HG02763 (cell line): ENCODE measurements at regions not wholly inside any gene's neighbourhood (a gene's known extent, or its start where the extent isn't known, plus 50 kb on each side); places are given as distances from the start of the nearest gene placed in this dataset.
"Not testable (repeated sequence)": the region's sequence is repeated elsewhere in the genome, so short reads cannot be mapped to it uniquely, and the experiment has no call there.

Source experiments
- ATAC-seq: cut with Tn5 transposase; IDR thresholded peaks from one replicate; pipeline ENCODE4 v1.9.1; 2021; ENCODE audit warnings: mild to moderate bottlenecking, moderate library complexity; ENCODE audit not compliant: unreplicated experiment

DNA sequence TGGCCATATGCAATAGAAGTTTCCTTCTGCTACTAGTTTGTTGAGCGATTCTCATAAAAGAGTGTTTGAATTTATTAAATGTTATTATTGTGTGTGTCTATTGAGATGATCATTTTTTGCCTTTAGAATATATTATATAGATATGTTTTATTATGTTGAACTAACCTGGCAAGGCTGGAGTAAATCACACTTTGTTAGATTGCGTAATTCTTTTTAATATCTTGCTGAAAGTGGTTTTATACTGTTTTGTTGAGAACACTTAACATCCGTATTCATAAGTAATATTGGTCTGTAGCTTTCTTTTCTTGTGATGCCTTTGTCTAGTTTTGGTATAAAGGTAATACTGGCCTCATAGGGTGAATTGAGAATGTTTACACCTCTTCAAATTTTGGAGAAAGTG, 574.3 kb upstream of the PCDH20 start:
- no peak for ATAC-seq

GRCh38 chr13:61988810-61989209, 573.2 kb upstream of the PCDH20 start:
- no peak for ATAC-seq

DNA sequence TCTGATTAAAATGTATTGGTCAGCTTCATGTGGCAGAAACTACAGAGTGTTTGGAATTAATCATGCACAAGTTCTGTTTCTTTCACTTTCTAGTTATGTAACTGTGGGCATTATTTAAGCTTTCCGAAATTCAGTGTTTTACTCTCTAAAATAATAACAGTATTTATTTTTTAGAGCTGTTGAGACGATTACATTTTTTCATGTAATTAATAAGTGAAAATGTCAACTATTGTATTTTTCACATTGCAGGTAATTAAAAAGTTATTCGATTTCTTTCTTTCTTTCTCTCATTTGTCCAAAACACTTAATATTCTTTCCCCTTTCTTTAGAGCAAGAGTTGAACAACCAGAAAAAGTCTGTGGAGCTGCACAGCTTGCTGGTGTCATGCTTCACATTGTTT, 559.4 kb upstream of the PCDH20 start:
- ATAC-seq = no peak

DNA sequence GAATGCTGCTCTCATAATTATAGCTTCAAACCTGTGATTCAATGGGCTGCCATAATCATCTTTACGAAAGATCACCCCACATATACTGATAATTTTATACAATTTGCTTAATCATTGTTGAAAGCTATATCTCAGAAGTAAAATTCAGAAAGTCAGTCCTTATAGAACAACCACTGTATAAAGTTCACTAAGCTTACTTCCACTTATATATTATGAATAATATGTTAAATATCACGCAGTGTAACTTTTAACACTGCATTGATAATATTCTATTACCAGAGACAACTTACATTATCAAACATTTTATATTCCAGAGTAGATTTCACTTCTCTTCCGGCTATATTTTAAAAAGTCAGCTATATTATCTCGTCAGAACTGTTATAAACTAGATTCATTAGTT, 550.1 kb upstream of the PCDH20 start:
- no peak for ATAC-seq

- ATAC-seq = no peak
These were observed 545.3 kb upstream of the PCDH20 start for GRCh38 chr13:61960981-61961380.

DNA sequence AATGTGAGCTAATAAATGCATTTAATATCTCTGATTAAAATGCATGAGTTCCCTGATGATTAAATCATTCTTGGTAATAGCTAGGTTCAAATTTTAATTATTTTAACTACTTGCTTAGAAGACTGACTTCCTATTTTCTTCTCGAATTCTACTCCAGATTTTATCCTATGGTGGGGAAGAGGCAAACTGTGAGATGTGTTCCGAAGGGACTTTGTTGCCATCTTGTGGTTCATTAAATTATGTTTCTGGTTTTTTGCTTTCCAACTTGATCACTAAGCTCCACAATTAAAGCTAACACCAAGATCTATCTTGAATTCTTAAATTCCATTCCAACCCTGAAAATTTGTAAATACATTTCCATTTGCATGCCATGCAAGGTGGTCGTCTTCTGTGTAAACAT, 538.4 kb upstream of the PCDH20 start:
- ATAC-seq = no peak

DNA sequence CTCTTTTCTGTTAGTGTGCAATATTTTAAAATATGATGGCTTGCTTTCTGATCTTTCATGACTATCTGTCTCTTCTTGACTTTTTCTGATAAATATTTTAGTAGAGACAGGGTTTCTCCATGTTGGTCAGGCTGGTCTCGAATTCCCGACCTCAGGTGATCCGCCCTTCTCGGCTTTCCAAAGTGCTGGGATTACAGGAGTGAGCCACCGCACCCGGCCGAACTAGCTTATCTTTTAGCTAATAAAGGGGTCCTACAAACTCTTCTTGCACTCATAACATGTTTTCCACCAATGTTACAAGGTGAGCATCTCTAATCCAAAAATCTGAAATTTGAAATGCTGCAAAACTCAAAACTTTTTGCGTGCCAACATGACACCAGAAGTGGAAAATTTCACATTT, 535.2 kb upstream of the PCDH20 start:
- ATAC-seq = no peak

GRCh38 chr13:61944329-61944929, 528.8 kb upstream of the PCDH20 start:
- ATAC-seq = no peak

DNA sequence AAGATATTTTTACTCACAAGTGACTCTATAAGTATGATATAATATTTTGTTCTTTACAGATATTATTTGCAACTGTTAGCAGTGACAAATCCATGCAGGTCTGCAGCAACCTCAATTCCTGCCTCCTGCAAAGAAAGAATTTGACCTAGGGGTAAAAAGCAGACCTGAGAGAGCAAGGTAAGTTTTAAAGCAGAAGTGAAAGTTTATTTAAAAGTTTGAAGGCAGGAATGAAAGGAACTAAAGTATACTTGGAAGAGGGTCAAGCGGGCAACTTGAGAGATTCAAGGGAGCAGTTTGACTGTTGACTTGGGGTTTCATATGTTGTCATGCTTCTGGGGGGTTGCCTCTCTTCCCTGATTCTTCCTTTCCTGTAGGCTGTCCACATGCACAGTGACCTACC, 520.1 kb upstream of the PCDH20 start:
- ATAC-seq = no peak

GRCh38 chr13:61927648-61928047, 512.0 kb upstream of the PCDH20 start:
- ATAC-seq = no peak

- no peak for ATAC-seq
These were observed 503.2 kb upstream of the PCDH20 start for GRCh38 chr13:61918841-61919240.

DNA sequence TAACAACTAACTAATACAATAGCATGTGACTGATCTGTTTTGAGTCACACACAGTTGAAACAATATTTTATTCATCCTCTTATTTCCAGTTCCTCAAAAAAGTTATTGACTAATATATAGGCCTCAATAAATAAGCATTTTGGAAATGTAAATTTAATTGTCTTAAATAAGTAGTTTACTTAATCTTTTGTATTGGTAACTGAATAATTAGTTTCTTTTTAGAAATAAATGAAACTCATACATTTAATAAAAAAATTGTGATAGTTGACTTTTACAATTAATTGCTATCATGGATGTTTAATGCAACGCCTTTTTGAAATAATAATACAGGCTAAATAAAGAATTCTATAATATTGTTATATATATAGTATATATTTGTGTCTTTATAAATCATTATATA, 500.8 kb upstream of the PCDH20 start:
- ATAC-seq = no peak

DNA sequence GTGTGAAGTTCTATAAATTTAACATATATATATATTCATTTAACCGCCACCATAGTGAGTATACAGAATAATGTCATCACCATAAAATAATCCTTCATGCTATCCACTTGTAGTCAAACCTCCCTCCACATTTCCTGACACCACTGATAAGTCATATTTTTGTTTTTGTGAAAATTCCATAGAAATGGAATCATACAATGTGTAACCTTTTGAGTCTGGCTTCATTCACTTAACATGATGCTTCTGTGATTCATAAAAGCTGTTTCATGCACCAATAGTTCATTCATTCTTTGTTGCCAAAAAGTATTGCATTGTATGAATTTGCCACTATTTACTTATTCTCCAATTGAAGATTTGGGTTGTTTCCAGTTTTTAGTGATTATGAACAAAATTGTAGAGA, 497.5 kb upstream of the PCDH20 start:
- ATAC-seq = no peak

DNA sequence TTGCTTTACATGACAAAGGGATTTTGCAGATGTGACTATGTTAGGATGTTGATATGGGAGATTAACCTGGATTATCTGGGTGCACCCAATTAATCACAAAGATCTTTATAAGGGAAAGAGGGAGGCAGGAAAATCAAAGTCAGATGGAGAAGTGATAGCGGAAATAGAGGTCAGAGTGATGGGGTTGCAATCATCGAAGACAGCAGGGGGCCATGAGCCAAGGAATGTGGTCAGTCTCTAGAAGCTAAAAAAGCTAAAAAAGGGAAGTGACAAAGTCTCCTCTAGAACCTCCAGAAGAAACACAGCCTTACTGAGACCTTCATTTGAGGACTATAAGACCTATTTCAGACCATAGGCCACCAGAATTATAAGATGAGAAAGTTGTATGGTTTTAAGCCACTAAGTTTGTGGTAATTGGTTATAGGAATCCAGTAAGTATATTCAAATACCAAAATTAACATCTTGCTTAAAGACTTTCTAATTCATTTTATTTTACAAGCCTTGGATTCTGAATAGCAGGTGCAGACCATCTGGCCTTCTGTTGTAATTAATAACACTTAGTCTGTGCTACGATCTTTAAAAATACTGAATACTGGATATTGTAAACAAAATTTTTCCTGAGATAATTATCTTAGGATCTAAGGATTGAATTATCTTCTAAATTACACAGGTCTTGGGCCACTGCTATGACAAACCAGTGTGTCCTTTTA, 493.4 kb upstream of the PCDH20 start:
- no peak for ATAC-seq

GRCh38 chr13:61905054-61905453, 489.4 kb upstream of the PCDH20 start:
- ATAC-seq = no peak

DNA sequence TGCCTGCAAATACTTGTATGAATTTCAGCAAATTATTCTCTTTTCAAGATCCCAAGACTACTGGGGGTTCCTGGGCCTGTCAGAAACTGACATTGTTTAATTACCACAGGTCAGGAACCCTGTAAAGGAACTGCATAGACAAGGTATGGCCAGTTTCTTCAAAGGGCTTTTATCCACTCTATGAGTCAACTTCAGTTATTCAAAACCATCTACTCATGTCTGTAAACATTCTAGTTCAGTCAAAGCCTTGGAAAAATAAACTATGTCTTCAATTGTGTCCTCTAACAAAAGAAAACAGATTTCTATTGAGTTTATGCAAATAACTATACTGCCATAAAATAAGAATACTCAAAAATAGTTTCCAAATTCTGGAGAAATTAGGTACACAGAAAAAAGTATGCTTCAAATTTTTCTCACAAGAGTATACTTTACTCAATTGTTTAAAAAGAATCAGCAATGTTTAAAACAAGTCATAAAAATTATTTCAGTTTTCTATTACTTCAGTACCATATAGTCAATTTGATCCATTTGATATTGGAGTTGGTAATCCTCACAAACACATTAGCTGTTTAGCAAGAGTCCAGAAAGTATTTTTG, 486.4 kb upstream of the PCDH20 start:
- no peak for ATAC-seq

GRCh38 chr13:61900033-61900432, 484.4 kb upstream of the PCDH20 start:
- no peak for ATAC-seq

- no peak for ATAC-seq
These were observed 482.6 kb upstream of the PCDH20 start for GRCh38 chr13:61898207-61898606.

GRCh38 chr13:61891401-61891800, 475.8 kb upstream of the PCDH20 start:
- ATAC-seq = no peak

GRCh38 chr13:61884830-61885229, 469.2 kb upstream of the PCDH20 start:
- no peak for ATAC-seq

DNA sequence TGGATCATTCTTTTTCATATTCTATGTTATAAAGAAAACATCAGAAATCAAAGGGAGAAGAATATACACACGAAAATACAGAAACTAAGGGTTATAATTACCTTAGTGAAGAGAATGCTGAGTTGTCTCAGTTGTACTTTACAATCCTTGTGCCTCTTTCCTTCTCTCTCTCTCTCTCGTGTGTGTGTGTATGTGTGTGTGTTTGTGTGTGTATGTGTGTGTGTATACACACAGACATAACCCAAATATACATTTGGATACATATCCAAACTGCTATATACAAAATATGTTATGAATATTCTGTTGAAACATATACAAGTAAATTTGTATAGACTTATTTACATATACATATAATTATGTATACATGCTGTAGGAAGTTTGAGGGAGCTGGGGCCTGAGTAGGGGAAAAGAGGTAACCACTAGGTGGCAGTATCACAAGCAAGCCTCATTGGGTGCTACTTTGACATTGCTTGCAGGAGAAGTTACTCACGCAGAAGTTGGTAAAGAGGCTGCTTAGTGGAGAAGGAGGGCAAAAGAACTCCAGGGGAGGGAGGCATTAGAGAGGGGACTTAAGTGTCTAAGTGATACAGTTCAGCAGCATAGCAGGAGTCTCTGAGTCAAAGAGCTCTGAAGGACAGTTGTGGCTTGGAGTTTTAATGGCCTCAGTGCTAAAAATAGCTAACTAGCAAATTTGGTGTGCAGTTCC, 465.1 kb upstream of the PCDH20 start:
- no peak for ATAC-seq

DNA sequence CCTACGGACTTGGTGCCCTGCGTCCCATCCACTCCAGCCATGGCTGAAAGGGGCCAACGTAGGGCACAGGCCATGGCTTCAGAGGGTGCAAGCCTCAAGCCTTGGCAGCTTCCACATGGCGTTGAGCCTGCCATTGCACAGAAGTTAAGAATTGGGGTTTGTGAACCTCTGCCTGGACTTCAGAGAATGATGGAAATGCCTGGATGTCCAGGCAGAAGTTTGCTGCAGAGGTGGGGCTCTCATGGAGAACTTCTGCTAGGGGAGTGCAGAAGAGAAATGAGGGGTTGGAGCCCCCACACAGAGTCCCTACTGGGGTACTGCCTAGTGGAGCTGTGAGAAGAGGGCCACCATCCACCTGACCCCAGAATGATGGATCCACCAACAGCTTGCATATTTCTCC, 462.9 kb upstream of the PCDH20 start:
- ATAC-seq = not testable (repeated sequence)
